Liver (tissue), 3 donors: ENCODE measurements at regions not wholly inside any gene's neighbourhood (a gene's known extent, or its start where the extent isn't known, plus 50 kb on each side); places are given as distances from the start of the nearest gene placed in this dataset.

Source experiments
- FOXA1 ChIP-seq: IDR thresholded peaks from 2 replicates; pipeline ENCODE4 v1.6.1; 2016; ENCODE audit warnings: antibody characterized with exemption
- FOXA2 ChIP-seq: IDR thresholded peaks from 2 replicates; pipeline ENCODE4 v1.6.1; 2016; ENCODE audit warnings: antibody characterized with exemption
- GABPA ChIP-seq, 2 donors: IDR thresholded peaks in 1 of 2; conservative IDR thresholded peaks in 1 of 2; 2 replicates each; pipeline ENCODE4 v1.6.1; 2016; ENCODE audit warnings: antibody characterized with exemption in 2 of 2, mild to moderate bottlenecking in 1 of 2, moderate library complexity in 1 of 2
- MAX ChIP-seq: IDR thresholded peaks from 2 replicates; pipeline ENCODE4 v1.6.1; 2016; ENCODE audit warnings: antibody characterized with exemption
- NR2F2 ChIP-seq: IDR thresholded peaks from 2 replicates; pipeline ENCODE4 v1.6.1; 2016; ENCODE audit warnings: antibody characterized with exemption
- RAD21 ChIP-seq, 2 donors: IDR thresholded peaks; 2 replicates each; pipeline ENCODE4 v1.6.1; 2016; ENCODE audit warnings: antibody characterized with exemption in 2 of 2, mild to moderate bottlenecking in 2 of 2
- RXRA ChIP-seq, 2 donors: IDR thresholded peaks; 2 replicates each; pipeline ENCODE4 v1.6.1; 2017 to 2018; ENCODE audit warnings: antibody characterized with exemption in 2 of 2, mild to moderate bottlenecking in 1 of 2
- SP1 ChIP-seq: IDR thresholded peaks from 2 replicates; pipeline ENCODE4 v1.6.1; 2018; ENCODE audit warnings: antibody characterized with exemption, mild to moderate bottlenecking
- TAF1 ChIP-seq: conservative IDR thresholded peaks from 2 replicates; pipeline ENCODE4 v1.6.1; 2016; ENCODE audit warnings: antibody characterized with exemption, mild to moderate bottlenecking
- YY1 ChIP-seq: IDR thresholded peaks from 2 replicates; pipeline ENCODE4 v1.6.1; 2016; ENCODE audit warnings: antibody characterized with exemption, mild to moderate bottlenecking
- TF ChIP-seq, protein P1 (sequence below): fragments of 150-350 bp; IDR thresholded peaks from 2 replicates; pipeline ENCODE4 v1.5.1; 2017; ENCODE audit warnings: improper control_type of control experiment, low read depth, low read length; ENCODE audit not compliant: missing input control
- TF ChIP-seq, protein P2 (sequence below): IDR thresholded peaks from 2 replicates; pipeline ENCODE4 v1.6.1; 2016; ENCODE audit warnings: antibody characterized with exemption, mild to moderate bottlenecking
- TF ChIP-seq, protein P3 (sequence below): IDR thresholded peaks from 2 replicates; pipeline ENCODE4 v1.6.1; 2016; ENCODE audit warnings: antibody characterized with exemption
- donor health status: healthy.
- donor health status: healthy.

DNA sequence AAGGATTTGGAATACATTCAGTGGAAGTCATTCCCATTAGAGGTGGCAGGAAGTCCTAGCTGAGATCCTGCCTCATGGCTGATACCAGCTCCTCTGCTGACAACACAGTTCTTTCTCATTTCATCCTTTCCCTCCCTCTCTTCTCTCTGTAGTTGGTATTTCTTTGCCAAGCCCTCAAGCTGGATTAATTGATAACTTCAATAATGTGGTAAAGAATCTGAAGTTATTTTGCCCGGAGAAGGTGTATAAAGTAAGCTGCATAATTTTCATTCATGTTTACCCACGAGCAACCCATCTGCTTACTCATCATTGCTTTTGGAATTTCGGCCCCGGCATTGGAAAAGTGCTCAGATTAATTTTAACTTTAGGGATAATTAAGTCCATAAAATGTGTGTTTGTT, 85.2 kb upstream of the PLPP4 start:
- TF ChIP-seq, protein P1, sequence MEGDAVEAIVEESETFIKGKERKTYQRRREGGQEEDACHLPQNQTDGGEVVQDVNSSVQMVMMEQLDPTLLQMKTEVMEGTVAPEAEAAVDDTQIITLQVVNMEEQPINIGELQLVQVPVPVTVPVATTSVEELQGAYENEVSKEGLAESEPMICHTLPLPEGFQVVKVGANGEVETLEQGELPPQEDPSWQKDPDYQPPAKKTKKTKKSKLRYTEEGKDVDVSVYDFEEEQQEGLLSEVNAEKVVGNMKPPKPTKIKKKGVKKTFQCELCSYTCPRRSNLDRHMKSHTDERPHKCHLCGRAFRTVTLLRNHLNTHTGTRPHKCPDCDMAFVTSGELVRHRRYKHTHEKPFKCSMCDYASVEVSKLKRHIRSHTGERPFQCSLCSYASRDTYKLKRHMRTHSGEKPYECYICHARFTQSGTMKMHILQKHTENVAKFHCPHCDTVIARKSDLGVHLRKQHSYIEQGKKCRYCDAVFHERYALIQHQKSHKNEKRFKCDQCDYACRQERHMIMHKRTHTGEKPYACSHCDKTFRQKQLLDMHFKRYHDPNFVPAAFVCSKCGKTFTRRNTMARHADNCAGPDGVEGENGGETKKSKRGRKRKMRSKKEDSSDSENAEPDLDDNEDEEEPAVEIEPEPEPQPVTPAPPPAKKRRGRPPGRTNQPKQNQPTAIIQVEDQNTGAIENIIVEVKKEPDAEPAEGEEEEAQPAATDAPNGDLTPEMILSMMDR, result no peak
- TF ChIP-seq SP1 (no peak), TAF1 (no peak), GABPA (IDR thresholded peaks at IDR 0.05 in 1 of 2, conservative IDR thresholded peaks at IDR 0.05 in 1 of 2) (no peak), FOXA1 (no peak), YY1 (no peak), RAD21 (IDR thresholded peaks at IDR 0.05) (no peak), NR2F2 (no peak), RXRA (IDR thresholded peaks at IDR 0.05) (no peak), FOXA2 (no peak), MAX (no peak)
- TF ChIP-seq, protein P2, sequence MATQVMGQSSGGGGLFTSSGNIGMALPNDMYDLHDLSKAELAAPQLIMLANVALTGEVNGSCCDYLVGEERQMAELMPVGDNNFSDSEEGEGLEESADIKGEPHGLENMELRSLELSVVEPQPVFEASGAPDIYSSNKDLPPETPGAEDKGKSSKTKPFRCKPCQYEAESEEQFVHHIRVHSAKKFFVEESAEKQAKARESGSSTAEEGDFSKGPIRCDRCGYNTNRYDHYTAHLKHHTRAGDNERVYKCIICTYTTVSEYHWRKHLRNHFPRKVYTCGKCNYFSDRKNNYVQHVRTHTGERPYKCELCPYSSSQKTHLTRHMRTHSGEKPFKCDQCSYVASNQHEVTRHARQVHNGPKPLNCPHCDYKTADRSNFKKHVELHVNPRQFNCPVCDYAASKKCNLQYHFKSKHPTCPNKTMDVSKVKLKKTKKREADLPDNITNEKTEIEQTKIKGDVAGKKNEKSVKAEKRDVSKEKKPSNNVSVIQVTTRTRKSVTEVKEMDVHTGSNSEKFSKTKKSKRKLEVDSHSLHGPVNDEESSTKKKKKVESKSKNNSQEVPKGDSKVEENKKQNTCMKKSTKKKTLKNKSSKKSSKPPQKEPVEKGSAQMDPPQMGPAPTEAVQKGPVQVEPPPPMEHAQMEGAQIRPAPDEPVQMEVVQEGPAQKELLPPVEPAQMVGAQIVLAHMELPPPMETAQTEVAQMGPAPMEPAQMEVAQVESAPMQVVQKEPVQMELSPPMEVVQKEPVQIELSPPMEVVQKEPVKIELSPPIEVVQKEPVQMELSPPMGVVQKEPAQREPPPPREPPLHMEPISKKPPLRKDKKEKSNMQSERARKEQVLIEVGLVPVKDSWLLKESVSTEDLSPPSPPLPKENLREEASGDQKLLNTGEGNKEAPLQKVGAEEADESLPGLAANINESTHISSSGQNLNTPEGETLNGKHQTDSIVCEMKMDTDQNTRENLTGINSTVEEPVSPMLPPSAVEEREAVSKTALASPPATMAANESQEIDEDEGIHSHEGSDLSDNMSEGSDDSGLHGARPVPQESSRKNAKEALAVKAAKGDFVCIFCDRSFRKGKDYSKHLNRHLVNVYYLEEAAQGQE, result no peak
- TF ChIP-seq, protein P3, sequence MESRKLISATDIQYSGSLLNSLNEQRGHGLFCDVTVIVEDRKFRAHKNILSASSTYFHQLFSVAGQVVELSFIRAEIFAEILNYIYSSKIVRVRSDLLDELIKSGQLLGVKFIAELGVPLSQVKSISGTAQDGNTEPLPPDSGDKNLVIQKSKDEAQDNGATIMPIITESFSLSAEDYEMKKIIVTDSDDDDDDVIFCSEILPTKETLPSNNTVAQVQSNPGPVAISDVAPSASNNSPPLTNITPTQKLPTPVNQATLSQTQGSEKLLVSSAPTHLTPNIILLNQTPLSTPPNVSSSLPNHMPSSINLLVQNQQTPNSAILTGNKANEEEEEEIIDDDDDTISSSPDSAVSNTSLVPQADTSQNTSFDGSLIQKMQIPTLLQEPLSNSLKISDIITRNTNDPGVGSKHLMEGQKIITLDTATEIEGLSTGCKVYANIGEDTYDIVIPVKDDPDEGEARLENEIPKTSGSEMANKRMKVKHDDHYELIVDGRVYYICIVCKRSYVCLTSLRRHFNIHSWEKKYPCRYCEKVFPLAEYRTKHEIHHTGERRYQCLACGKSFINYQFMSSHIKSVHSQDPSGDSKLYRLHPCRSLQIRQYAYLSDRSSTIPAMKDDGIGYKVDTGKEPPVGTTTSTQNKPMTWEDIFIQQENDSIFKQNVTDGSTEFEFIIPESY, result no peak
